GM12878 (cell line): ENCODE measurements at regions not wholly inside any gene's neighbourhood (a gene's known extent, or its start where the extent isn't known, plus 50 kb on each side); places are given as distances from the start of the nearest gene placed in this dataset.

Experiments
- ATAC-seq: fragments of 200-7000 bp; cut with Tn5 transposase; 3 replicates; pipeline ENCODE4 v1.9.1; 2020; ENCODE audit warnings: mild to moderate bottlenecking, moderate library complexity
- BruUV-seq: library from RNA; stranded (reverse); fragments of 400-500 nt; replicated peaks from 2 replicates; lab custom pipeline; 2021; lab: Mats Ljungman, UMichigan
- CTCF ChIA-PET: fragments of 300-600 bp; sonication (Branson Sonifier 250); formaldehyde crosslinking; extraction: SDS; loops from one replicate; lab custom pipeline; 2021; ENCODE audit warnings: inconsistent platforms; lab: Yijun Ruan, JAX
- POLR2A ChIA-PET: fragments of 350-600 bp; formaldehyde crosslinking; extraction: SDS; loops from one replicate; lab custom pipeline; 2021; ENCODE audit warnings: inconsistent platforms; lab: Charles Lee
- RAD21 ChIA-PET: fragments of 300-600 bp; sonication (Branson Sonifier 250); formaldehyde crosslinking; loops from one replicate; lab custom pipeline; 2023; ENCODE audit warnings: antibody characterized with exemption; ENCODE audit not compliant: unreplicated experiment; lab: Charles Lee
- SMC1A ChIA-PET: fragments of 300-600 bp; sonication (Branson Sonifier 250); formaldehyde crosslinking; loops from one replicate; lab custom pipeline; 2023; ENCODE audit not compliant: unreplicated experiment, uncharacterized antibody; lab: Charles Lee
- DNase-seq: peaks from one replicate; pipeline ENCODE4 v3.0.0-alpha.2; 2011; ENCODE audit warnings: low read depth, low spot score
- FAIRE-seq: peaks from 3 replicates; lab custom pipeline; 2011; peaks lifted over from hg19 to GRCh38; lab: Jason Lieb, UNC
- H2AFZ ChIP-seq: 2 replicates; pipeline ENCODE4 v1.6.0; 2011; ENCODE audit warnings: low read depth, low read length, control low read depth; ENCODE audit not compliant: control insufficient read depth
- H3K27ac ChIP-seq: 2 replicates; pipeline ENCODE4 v1.5.1; 2011; ENCODE audit warnings: control low read depth; ENCODE audit not compliant: control insufficient read depth, insufficient read depth
- H3K27me3 ChIP-seq, 2 experiments: replicated peaks in 1 of 2; 2 replicates each; pipeline versions ENCODE4 v1.6.0 to v1.6.1; 2011; ENCODE audit warnings: low read length in 1 of 2; ENCODE audit not compliant: control insufficient read depth in 2 of 2, insufficient read depth in 2 of 2
- H3K36me3 ChIP-seq, 2 experiments: 2 replicates each; pipeline ENCODE4 v1.5.1; 2011; ENCODE audit warnings: low read length in 1 of 2; ENCODE audit not compliant: control insufficient read depth in 2 of 2, insufficient read depth in 2 of 2
- H3K4me1 ChIP-seq: 2 replicates; pipeline ENCODE4 v1.6.1; 2011; ENCODE audit warnings: mild to moderate bottlenecking, low read length, moderate library complexity, mixed read lengths; ENCODE audit not compliant: control insufficient read depth, insufficient read depth
- H3K4me2 ChIP-seq: 2 replicates; pipeline ENCODE4 v1.6.0; 2011; ENCODE audit warnings: control low read depth; ENCODE audit not compliant: control insufficient read depth, insufficient read depth
- H3K4me3 ChIP-seq: fragments of 200-600 bp; sonication (generic); 2 replicates; pipeline ENCODE4 v1.5.1; 2016
- H3K79me2 ChIP-seq: 2 replicates; pipeline ENCODE4 v1.6.0; 2011; ENCODE audit warnings: low read length; ENCODE audit not compliant: control insufficient read depth, insufficient read depth
- H3K9ac ChIP-seq: 2 replicates; pipeline ENCODE4 v1.8.0; 2011; ENCODE audit warnings: low read length, control low read depth, mixed read lengths; ENCODE audit not compliant: control insufficient read depth, insufficient read depth
- H3K9me3 ChIP-seq: replicated peaks from 3 replicates; pipeline ENCODE4 v1.5.1; 2011; ENCODE audit warnings: mild to moderate bottlenecking, low read length; ENCODE audit not compliant: control insufficient read depth, insufficient read depth
- H4K20me1 ChIP-seq: 2 replicates; pipeline ENCODE4 v1.6.0; 2011; ENCODE audit not compliant: control insufficient read depth, insufficient read depth
- CEBPZ ChIP-seq: fragments of 150-350 bp; IDR thresholded peaks from 2 replicates; pipeline ENCODE4 v1.6.1; 2016; ENCODE audit warnings: low read depth, low read length
- EED ChIP-seq: sonication (generic); IDR thresholded peaks from 2 replicates; pipeline ENCODE4 v1.6.1; 2016; ENCODE audit warnings: antibody characterized with exemption, low read depth
- NR2C1 ChIP-seq: fragments of 450-650 bp; IDR thresholded peaks from 2 replicates; pipeline ENCODE4 v1.6.1; 2017; ENCODE audit warnings: antibody characterized with exemption, mild to moderate bottlenecking, moderate library complexity
- NR2F1 ChIP-seq: fragments of 450-650 bp; conservative IDR thresholded peaks from 2 replicates; pipeline ENCODE4 v1.6.1; 2017; ENCODE audit warnings: mild to moderate bottlenecking
- SREBF2 ChIP-seq: IDR thresholded peaks from 2 replicates; pipeline ENCODE4 v1.6.1; 2012; ENCODE audit warnings: mild to moderate bottlenecking, low read length
- STAT1 ChIP-seq: fragments of 450-650 bp; conservative IDR thresholded peaks from 2 replicates; pipeline ENCODE4 v1.6.1; 2014; ENCODE audit warnings: antibody characterized with exemption, mild to moderate bottlenecking
- TAF1 ChIP-seq: IDR thresholded peaks from 2 replicates; pipeline ENCODE4 v1.6.1; 2011; ENCODE audit warnings: mild to moderate bottlenecking, low read depth, low read length, borderline replicate concordance
- ZBTB33 ChIP-seq: fragments of 450-650 bp; IDR thresholded peaks from 2 replicates; pipeline ENCODE4 v1.6.1; 2017; ENCODE audit warnings: mild to moderate bottlenecking
- WGBS: methylation state at CpG from one replicate; pipeline ENCODE4 v1.1.6; 2016; ENCODE audit warnings: low lambda C conversion rate; ENCODE audit not compliant: insufficient replicate concordance, insufficient coverage; ENCODE audit errors: missing lambda C conversion rate; 5-methylcytosine and 5-hydroxymethylcytosine counted together
- in situ Hi-C: fragments of 300-500 bp; cut with MboI; formaldehyde crosslinking; loops from 9 replicates; pipeline ENCODE4 v1.14.3; 2018; ENCODE audit warnings: mixed read lengths
- intact Hi-C: fragments of 100-400 bp; cut with micrococcal nuclease; formaldehyde crosslinking; loops from one replicate; pipeline ENCODE4 v1.14.2; 2022; ENCODE audit not compliant: unreplicated experiment

- Histone ChIP-seq H3K4me1 (no peaks in the 10 kb centered on the region), H3K27me3 (no peaks in the 10 kb centered on the region), H3K79me2 (no peaks in the 10 kb centered on the region), H2AFZ (no peak overlapping the region), H3K4me3 (no peak overlapping the region), H3K4me2 (no peak overlapping the region), H3K27ac (no peak overlapping the region)
- RAD21 ChIA-PET: no interaction called here
- 0% methylated on average over 2 of the region's 2 CpGs for WGBS
- CTCF ChIA-PET: no interaction called here
- in situ Hi-C loops: no loop called here
- SMC1A ChIA-PET: no interaction called here
- POLR2A ChIA-PET: interaction anchor here (0.6 kb wide), 1 partner anchor 1064 kb away, joined by 4 read pairs; no protein-coding TSS in a partner anchor
- no peak for ATAC-seq
- no peak for TF ChIP-seq ZBTB33
- no peak for TF ChIP-seq STAT1
- no peak for TF ChIP-seq SREBF2
- TF ChIP-seq NR2C1: no peak
- TF ChIP-seq TAF1: no peak
- TF ChIP-seq, all 136 proteins: peak for 0
- H3K9ac ChIP-seq: no peak overlapping the region
- no peaks in the 10 kb centered on the region for H3K36me3 ChIP-seq
- BruUV-seq: no TSS peak
- H3K9me3 ChIP-seq: no peaks in the 10 kb centered on the region
- no peak for DNase-seq
- no peak for FAIRE-seq
- intact Hi-C loops: no loop called here
- H4K20me1 ChIP-seq: no peaks in the 10 kb centered on the region
Observed at GRCh38 chr10:63753808-63754207, 232.6 kb downstream of the REEP3 start.

- no peaks in the 10 kb centered on the region for H4K20me1 ChIP-seq
- in situ Hi-C loops (no loop called here), intact Hi-C loops (no loop called here)
- no peak overlapping the region for H3K9ac ChIP-seq
- no peaks in the 10 kb centered on the region for H3K79me2 ChIP-seq
- H3K4me3 ChIP-seq: no peak overlapping the region
- no peak overlapping the region for H3K4me2 ChIP-seq
- no peaks in the 10 kb centered on the region for H3K9me3 ChIP-seq
- H3K4me1 ChIP-seq: no peaks in the 10 kb centered on the region
- H3K36me3 ChIP-seq: no peaks in the 10 kb centered on the region
- H3K27ac ChIP-seq: no peak overlapping the region
- WGBS: 88% methylated on average over 2 of the region's 2 CpGs
- no peak for ATAC-seq
- RAD21 ChIA-PET: no interaction called here
- no peak for FAIRE-seq
- TF ChIP-seq NR2F1 (no peak), EED (no peak), CEBPZ (no peak)
- SMC1A ChIA-PET: no interaction called here
- H2AFZ ChIP-seq: no peak overlapping the region
- CTCF ChIA-PET: interaction anchor here (1.1 to 1.2 kb wide), 2 partner anchors 12 to 17 kb away, joined by 3 read pairs; no protein-coding TSS in a partner anchor
- no TSS peak for BruUV-seq
- POLR2A ChIA-PET: no interaction called here
- no peak for DNase-seq
- H3K27me3 ChIP-seq: no peaks in the 10 kb centered on the region
Observed at GRCh38 chr10:63755441-63755840, 234.2 kb downstream of the REEP3 start.
